MV-4-11 (cell line): ENCODE measurements at regions not wholly inside any gene's neighbourhood (a gene's known extent, or its start where the extent isn't known, plus 50 kb on each side); places are given as distances from the start of the nearest gene placed in this dataset.
A peak's percentile ranks its signal among the peaks of the same experiment; 100 is the strongest.
"Not testable (repeated sequence)": the region's sequence is repeated elsewhere in the genome, so short reads cannot be mapped to it uniquely, and the experiment has no call there.

Experiments
- DNase-seq: peaks from one replicate; lab custom pipeline; 2025; lab: John Stamatoyannopoulos, UW

DNA sequence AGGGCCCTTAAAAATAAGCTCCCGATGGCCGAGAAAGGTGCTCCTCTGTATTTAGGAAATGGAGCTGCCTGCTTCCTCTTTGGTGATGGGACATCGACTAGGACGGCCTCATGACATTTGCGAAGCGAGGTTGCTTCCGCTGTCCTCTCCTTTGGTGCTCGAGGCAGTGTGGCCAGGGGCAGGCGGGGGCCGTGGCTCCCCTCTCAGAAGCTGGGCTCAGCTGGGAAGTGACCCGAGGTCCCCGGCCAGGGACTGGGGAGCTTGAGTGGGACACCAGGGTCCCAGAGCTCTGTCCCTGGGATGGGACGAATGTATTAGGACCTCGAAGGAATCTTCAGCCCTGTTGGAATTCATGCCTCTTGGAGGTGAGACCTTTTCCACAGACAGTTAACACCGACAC is 151.1 kb downstream of the CTTN start:
- no peak for DNase-seq

DNA sequence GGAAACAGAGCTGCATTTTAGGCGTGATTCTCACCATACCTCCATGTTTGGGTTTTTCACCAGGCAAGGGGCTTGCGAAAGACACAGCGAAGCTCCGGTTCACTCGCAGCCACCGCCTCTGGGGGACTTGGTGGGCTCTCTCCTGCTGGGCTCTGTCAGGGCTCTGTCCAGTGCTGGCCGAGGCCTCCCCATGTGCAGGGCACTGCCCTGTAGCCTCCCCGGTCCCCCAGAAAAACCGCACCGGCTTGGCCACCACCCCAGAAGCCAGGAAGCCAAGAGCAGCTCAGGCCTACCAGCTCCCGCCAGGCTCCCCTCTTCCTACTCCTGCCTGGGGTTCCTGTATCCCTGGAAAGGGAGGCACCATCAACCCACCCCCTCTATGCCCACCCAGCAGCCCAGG is 151.5 kb downstream of the CTTN start:
- no peak for DNase-seq

DNA sequence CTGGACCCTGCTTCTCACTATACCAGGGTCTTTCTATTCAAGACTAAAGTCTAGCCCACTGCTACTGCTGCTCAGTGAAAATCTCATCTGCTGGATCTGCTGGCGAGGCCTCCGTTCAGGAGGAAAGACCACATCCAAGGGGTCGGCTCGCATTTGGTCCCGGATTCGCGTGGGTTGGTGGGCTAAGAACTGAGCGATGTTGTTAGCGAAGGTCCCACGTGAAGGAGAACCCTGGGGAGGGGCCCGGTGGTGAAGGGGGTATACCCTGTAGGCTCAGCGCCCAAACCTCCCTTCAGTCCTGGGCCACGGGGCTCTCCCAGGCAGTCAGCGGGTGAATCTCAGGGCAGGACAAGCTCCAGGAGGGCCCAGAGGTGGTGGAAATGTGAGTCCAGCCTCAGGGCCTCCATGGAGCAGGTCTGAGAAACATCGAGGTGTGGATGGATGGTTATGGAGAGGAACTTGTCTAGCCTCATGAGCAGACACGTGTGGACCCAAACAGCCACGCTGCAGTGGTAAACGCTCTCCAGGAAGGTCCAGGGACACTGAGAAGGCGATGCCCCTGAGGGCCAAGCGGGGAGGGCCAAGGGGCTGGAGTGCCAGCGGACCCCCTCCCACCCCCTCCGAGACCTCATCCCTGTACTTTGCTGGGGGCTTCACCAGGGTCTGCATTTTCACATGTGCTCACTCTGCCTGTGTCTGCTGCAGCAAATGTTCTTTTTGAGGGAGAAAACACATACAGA is 152.3 kb downstream of the CTTN start:
- DNase-seq = no peak

DNA sequence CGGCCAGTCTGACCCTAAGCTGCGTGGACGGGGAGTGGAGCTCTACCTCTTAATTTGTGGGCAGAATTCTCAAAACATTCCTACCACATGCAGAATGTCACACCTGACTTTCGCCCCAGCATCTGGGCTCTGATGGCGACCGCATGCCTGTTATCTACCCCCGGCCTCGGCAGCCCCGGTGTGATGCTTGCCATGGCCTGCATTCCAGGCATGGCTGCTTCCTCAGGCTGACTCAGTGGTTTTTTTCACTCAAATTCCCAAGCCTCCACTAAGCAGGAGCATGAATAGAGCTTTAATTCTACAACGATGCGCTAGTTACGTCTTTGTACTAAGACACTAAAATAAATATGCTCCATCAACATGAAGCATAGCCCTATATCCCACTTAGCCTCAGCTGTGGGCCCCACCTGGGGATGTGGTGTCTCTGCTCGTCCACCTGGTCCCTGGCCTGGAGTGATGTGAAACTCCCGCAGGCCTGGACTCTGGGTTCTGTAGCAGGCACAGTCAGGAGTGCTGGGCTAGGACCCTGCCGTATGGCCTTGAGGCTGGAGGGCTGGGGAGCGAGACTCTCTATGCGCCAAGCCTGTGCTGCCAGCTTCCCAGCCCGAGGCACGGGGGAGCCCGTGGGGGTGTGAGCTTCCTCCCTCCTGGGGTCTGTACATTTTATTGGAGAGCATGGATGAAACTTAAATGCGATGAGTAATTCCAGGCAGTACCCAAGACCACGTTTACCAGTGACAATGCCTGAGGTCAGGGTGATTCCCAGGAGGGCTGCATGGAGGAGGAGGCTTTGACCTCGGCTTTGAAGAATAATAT is 153.2 kb downstream of the CTTN start:
- DNase-seq = no peak

DNA sequence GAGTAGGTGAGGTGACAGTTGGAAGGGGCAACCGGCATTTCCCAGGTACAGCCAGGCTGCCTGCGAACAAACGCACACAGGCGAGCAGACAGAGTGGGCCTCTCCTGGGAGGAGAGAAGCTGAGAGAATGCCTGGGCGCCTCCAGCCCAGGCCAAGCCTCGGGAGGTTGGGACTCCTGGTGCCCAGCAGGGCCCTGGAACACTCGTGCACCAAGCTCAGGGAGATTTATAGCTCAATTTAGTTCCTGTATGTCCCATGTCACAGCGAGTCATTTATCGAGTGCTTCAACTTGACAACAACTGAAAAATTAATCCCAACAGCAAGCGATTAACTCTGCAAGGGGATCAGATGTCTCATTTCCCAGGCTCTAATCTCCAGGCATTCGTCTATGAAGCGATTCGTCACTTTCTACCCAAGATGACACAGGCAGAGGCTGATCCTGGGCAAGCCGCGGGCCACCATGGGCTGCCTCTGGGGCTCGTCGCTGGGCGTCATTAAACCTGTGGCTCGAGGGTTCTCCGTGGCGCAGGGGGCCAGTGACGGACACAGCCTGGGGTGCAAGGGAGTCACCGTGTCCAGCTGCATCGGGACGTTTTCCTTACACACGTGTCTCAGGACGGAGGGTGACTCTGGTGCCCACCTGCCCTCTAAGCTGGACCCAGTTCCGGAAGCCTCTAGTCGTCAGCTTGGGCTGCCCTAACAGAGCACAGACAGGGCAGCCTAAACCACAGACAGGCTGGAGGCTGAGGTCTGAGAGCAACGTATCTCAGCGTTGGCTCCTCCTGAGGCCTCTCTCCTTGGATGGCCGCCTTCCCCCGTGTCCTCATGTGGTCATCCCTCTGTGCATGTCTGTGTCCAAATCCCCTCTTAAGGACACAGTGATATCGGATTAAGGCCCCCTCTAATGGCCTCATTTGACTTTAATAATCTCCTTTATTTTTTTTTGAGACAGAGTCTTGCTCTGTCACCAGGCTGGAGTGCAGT is 154.1 kb downstream of the CTTN start:
- DNase-seq = no peak

DNA sequence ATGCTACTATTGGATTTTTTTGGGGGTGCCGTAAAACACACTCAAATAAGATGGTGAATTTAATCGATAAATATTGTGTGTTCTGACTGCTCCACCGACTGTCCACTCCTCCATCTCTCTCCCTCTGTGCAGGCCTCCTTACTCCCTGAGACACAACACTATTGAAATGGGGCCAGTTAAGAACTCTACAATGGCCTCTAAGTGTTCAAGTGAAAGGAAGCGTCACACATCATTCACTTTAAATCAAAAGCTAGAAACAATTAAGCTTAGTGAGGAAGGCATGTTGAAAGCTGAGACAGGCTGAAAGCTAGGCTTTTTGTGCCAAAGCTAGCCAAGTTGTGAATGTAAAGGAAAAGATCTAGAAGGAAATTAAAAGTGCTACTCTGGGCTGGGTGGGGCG is 156.7 kb downstream of the CTTN start:
- no peak for DNase-seq

DNA sequence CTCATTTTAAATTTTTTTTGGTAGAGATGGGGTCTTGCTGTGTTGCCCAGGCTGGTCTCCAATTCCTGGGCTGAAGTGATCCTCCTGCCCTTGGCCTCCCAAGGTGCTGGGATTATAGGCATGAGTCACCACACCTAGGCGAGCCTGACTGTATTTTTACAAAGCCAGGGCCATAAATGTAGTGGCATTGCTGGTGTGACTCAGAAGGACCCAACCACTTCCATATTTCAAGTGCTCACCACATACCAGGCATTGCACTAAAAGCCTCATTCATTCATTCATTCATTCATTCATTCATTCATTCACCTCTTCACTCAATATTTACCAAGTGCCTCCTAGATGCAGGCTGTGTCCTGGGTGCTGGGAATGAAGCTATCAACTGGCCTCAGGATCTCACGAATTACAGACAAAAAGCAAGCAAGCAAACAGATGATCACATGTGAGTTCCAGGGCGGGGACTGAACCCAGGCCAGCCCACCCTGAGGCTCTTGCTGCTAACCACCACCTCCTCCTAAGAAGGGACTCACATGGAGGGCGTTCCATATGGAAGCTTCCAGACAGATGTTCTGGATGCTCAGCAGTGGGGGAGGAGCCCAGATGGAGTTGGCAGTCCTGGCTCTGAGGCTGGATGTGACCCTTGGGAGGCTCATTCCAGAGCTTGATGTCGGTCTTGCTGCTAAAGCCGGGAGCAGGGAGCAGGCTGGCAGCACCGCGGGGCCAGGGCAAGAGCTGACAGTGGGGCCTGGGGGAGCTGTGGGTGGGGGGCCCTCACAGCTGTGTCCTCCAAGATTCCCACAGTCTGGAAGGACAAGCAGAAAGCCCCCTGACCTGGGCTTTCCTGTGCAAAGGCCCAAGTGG is 158.8 kb downstream of the CTTN start:
- DNase-seq = peak; percentile 95

DNA sequence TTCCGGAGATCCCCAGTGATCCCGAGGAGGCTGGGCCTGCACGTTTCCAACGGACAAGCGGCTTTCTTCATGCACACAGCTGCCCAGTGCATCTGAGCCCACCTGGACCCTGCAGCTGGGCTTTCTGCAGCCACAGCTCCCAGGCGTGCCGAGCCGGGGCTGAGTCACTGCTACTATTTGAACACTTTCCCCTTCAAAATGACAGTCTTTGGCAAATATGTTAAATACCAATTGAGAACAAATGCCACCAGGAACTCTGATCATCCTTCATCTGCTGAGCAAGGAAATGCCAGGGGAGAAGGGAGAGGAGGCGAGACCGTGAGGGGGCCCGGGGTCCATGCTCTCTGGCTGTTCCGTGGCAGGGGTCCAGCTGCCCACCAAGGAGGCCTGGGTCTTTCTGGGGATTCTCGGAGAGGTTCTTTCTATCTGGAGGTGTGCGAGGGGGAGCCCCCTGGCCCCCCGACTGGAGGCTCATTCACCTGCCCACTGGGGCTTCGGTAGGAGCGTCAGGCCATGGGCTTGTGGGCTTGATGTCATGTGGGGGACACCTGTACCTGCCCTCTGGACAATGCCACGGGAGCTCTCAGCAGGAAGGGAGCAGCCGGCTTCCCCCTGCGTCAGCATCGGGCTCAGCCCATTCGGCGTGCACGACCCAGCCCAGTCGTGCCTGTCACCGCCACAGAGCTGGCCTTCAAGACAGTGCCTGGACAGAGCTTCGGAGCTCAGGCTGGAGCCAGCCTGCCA is 159.6 kb downstream of the CTTN start:
- DNase-seq = peak; percentile 21

DNA sequence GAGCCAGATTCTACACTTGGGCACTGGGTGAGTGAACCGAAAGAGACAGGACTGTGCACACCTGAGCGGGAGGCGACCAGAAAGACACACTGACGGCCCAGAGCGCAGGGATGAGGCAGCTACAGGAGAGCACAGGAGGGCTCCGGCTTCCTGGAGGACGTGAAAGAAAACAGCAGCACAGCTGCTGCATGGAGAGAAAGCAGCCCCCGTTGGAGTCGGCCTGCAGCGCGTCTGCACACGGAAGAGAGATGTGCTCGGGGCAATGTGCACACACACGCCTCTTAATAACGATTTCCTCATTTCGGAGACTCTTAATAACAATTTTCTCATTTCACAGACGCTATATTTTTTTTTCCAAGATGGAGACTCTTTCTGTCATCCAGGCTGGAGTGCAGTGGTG is 160.4 kb downstream of the CTTN start:
- DNase-seq = no peak

DNA sequence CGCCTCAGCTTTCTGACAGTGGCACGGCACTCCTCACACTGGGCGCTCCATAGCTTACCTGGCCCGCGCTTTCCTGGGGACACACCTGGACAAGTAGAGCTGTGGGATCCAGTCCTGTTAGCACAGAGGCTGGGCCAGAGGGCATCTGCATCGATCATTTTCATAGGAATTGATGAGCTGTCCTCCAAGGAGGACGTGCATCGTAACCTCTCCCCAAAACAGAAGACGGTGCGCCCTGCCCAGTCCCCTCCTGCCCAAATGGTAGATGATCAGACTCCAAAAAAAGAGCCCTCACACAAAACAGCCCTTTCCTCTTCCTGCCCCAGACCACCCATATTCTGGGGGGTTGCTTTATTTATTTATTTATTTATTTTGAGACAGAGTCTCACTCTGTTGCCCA is 161.2 kb downstream of the CTTN start:
- DNase-seq = no peak

DNA sequence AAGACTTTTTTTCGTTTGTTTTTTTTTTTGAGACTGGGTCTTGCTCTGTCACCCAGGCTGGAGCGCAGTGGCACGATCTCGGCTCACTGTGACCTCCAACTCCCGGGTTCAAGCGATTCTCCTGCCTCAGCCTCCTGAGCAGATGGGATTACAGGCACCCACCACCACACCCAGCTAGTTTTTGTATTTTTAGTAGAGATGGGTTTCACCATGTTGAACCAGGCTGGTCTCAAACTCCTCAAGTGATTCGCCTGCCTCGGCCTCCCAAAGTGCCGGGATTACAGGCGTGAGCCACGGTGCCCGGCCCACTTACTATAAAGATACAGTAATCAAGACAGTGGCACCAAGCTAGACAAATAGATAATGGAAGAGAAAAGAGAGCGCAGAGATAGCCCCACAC is 162.3 kb downstream of the CTTN start:
- not testable (repeated sequence) for DNase-seq

DNA sequence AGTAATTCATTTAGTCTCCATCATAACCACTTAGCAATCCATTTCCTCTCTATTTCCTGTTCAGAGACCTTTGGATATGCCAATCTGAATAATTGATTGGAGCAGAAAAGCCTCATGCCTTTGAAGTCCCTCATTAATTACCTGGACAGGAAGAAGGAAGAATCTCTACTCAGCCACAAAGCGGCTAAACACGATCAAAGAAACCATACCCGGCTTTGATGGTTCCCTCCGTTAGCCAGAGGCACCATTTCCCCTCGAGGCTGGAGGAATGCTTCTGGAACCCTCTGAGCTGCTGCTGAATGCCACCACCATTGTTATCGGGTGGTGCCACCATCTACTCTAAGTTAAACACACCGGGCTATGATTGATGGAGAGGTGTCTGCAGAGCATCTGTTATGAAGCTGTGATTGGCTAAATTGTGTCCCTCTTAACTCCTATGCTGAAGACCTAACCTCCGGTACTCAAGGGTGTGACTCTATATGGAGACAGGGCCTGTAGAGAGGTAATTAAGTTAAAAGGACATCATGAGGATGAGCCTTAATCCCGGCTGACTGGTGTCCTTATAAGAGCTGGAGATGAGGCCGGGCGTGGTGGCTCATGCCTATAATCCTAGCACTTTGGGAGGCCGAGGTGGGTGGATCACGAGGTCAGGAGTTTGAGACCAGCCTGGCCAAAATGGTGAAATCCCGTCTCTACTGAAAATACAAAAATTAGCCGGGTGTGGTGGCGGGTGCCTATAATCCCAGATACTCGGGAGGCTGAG is 168.6 kb downstream of the CTTN start:
- no peak for DNase-seq

DNA sequence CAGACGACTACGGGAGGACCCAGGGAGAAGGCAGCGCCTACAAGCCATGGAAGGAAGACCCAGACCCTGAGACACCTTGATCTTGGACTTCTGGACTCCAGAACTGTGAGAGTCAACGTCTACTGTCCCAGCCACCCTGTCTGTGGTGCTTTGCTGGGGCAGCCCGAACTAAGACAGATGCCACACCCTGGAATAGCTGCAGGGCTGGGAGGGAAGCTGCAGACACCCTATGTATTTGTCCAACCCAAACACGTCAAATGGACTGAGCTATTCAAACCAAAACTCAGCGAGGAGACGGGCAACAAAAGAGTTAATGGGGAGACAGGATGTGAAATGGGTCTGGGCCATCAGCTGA is 169.3 kb downstream of the CTTN start:
- no peak for DNase-seq

DNA sequence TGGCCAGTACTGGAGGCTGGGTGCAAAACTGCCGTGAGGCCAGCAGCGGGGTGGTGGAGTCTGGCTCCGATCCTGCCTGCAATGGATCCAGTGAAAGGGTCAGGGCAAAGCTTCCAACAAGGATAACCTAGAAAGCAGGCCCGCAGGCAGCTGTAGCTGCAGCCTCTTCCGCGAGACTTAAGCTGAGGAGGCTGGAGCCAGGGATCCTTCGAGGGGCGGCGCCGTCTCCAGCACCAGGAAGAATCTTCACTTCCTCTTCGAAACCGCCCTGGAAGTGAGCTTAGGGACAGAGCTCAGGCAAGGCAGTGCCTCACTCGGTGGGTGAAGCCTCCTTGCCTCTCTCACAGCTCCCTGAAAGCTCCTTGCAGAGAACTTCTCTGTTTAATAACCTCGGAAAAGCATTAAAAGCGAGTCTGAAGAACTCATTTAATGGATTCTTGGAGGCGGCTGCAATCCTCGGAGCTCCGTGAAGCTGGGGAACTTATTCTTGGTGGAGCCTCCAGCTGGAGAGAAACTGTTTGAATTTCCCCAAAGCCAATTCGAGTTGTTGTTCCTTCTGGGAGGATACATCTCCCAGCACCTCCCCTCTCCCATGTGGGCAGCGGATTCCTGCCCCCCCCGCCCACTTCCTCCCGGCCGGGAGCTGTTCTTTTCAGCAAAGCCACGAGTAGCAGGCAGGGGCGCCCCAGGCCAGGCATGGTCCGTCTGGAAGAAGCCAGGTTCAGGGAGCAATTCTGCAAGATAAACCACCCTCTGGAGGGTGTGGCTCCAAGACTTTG is 169.9 kb downstream of the CTTN start:
- peak; percentile 88 for DNase-seq

DNA sequence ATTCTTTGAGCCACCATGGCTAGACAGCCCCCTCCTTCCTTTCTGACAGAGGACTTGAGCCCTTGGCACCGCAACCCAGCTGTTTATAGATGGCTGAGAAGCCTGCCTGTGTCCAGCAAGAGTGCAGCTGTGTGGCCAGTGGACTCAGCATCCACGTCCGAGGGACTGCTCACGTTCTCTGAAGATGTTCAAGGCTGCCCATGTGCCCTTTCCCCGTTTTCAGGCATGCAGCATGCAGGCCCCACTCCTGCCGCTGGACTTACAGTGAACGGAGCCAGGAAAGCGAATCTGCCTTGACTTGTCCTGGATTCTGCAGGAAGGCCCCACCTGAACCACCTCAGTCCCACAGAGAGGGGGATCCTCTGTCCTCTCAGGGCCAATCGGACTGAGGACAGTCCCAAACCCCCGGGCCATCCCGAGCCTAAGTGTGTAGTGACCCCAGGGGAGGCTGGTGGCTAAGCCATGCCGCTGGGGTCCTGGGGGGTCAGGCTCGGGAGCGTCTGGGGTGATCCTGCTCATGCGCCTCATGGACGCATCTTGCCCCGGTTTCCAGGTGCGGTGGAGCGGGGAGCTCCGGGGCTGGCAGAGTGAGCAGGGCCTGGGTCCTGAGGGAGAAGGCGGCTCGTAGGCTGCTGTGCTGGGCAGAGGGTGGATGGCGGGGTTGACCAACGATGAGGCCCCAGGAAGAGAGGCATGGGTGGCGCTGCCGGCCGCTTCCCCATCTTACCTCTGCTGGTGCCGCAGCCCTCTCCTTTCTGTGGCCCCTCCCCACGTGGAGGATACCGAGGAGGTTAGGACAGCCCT is 170.7 kb downstream of the CTTN start:
- DNase-seq = no peak

DNA sequence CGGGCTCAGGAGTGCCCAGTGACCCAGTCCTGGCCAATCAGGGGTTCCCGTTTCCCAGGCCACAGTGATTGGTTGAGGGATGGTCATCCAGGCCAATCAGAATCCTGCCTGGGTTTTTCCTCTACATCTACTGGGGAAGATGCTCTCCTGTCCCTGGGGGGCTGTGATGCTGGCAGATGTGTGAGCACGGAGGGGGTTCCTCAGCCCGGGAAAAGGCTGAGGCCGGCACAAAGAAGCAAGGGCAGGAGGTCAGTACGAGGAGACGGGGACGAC is 171.2 kb downstream of the CTTN start:
- no peak for DNase-seq

DNA sequence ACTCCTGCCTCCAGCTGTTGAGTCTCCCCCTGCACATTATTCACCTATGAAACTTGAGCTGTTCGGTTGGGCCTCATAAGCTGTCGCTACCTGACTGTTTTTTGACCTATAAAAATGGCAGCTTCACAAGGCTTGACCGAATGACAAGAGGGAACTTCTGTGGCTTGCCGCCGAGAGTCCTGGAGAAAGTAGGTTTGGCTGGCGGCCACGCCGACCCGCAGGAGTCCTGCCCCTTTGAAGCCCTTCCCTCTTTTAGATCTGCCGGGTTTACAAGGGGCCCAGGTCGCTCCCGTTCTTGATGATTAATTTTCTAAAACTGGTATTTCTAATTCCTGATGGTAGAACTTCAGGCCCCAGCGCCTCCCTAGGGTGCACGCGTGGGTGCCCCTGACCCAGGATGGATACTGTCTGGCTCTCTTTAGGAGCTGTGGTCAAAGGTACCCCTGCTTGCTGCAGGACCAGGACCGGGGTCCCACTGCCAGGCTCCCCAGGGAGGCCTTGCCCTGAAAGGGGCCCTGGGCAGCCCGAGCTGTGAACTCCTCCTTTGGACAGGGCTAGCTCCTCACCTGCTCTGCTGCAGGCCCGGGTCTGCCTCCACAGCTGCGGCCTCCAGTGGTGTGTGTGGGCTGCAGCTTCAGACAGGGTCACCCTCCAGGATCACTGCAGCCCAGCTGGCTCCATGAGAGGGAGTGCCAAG is 171.8 kb downstream of the CTTN start:
- no peak for DNase-seq
